BJ (cell line): ENCODE measurements at regions not wholly inside any gene's neighbourhood (a gene's known extent, or its start where the extent isn't known, plus 50 kb on each side); places are given as distances from the start of the nearest gene placed in this dataset.
A peak's percentile ranks its signal among the peaks of the same experiment; 100 is the strongest.

Experiments
- CTCF ChIA-PET: fragments of 350-600 bp; formaldehyde crosslinking; extraction: SDS; loops from one replicate; lab custom pipeline; 2021; ENCODE audit warnings: antibody characterized with exemption, inconsistent platforms; lab: Yijun Ruan, JAX
- POLR2A ChIA-PET: fragments of 300-600 bp; sonication (Branson Sonifier 250); formaldehyde crosslinking; extraction: SDS; loops from one replicate; lab custom pipeline; 2021; ENCODE audit warnings: antibody characterized with exemption; lab: Charles Lee
- DNase-seq: peaks from one replicate; pipeline ENCODE4 v3.0.0-alpha.2; 2011; ENCODE audit warnings: low read depth
- H3K27me3 ChIP-seq: 2 replicates; pipeline ENCODE4 v1.6.0; 2011; ENCODE audit warnings: low read length; ENCODE audit not compliant: control insufficient read depth, insufficient read depth
- H3K36me3 ChIP-seq: 2 replicates; pipeline ENCODE4 v1.5.1; 2011; ENCODE audit warnings: low read length; ENCODE audit not compliant: control insufficient read depth, insufficient read depth
- H3K4me3 ChIP-seq: 2 replicates; pipeline ENCODE4 v1.5.1; 2011; ENCODE audit warnings: low read depth, mild to moderate bottlenecking, control low read depth, low read length
- TF ChIP-seq, protein P1 (sequence below): IDR thresholded peaks from 2 replicates; pipeline ENCODE4 v1.5.1; 2011; ENCODE audit warnings: low read depth, mild to moderate bottlenecking, control low read depth, inconsistent platforms, low read length, moderate library complexity; ENCODE audit not compliant: insufficient read depth

DNA sequence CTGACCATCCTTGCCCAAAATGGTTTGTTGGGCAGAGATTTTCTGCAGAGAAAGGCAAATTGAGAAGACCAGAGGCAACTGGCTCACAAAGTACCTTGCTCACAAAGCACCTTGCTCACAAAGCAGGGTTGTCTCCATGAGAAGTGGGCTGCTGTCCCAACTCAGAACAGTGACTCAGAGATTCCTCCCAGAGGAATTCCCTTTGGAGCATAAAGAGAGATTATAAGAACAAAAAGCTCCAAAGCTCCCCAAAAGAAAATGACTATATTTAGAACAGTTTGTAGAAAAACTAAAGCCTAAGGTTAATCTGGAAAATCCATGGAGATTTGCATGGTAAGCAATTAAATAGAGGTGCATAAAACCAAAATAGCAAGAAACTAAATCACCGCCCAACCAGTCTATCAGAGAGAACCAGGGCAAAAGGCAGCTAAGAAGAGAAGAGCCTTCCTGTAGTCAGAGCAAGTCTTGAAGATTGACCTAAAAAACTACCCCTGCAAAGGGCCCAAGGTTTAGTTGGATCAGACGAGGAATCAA is 731.4 kb downstream of the FAT4 start:
- Histone ChIP-seq H3K4me3 (no peak overlapping the region), H3K36me3 (no peaks in the 10 kb centered on the region), H3K27me3 (no peaks in the 10 kb centered on the region)
- ChIA-PET POLR2A (no interaction called here), CTCF (interaction anchor here (0.7 kb wide), 1 partner anchor 1500 kb away, joined by 4 read pairs; no protein-coding TSS in a partner anchor)
- DNase-seq, result no peak
- TF ChIP-seq, protein P1, sequence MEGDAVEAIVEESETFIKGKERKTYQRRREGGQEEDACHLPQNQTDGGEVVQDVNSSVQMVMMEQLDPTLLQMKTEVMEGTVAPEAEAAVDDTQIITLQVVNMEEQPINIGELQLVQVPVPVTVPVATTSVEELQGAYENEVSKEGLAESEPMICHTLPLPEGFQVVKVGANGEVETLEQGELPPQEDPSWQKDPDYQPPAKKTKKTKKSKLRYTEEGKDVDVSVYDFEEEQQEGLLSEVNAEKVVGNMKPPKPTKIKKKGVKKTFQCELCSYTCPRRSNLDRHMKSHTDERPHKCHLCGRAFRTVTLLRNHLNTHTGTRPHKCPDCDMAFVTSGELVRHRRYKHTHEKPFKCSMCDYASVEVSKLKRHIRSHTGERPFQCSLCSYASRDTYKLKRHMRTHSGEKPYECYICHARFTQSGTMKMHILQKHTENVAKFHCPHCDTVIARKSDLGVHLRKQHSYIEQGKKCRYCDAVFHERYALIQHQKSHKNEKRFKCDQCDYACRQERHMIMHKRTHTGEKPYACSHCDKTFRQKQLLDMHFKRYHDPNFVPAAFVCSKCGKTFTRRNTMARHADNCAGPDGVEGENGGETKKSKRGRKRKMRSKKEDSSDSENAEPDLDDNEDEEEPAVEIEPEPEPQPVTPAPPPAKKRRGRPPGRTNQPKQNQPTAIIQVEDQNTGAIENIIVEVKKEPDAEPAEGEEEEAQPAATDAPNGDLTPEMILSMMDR, result no peak

DNA sequence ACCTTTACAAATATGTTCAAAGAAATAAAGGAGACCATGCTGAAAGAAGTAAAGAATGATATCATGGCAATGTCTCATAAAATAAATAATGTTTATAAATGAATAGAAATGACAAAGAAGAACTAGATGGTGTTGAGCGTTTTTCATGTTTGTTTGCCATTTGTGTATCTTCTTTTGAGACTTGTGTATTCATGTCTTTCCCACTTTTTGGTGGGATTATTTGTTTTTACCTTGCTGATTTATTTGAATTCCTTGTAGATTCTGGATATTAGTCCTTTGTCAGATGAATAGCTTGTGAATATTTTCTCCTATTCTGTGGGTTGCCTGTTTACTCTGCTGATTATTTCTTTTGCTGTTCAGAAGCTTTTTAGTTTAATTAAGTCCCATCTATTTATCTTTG is 732.4 kb downstream of the FAT4 start:
- POLR2A ChIA-PET, result no interaction called here

DNA sequence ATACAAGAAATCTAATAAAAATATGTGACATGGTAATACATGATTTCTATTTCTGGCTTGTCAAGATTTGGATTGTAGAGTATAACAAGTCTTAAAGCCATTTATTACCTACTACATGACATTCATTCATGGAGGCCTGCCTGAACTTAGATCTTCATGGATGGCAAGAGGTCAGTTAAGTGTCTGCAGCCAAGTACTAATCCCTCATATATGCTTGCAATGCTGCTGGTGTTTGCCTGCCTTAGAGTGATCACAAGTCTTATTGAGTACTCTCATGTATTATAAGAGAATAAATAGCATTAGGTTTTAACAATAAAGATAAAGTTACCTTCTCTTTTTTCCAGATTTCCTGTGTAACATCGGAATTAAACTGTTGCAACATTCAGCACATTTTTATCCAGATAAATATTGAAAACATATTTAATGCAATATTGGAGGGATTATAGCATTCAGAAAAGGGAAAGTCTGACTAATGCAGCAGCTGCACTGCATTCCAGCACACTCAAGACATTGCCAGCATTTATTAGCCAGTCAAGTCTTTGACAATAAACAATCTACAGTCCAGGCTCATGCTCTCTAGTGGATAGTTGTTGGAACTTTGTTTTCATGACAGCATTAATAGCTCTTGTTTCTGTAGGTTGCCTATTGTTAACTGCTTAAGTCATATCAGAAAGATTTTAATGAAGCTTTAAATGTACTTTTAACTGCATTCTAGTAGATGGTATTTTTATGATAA is 737.1 kb downstream of the FAT4 start:
- CTCF ChIA-PET, result interaction anchor here (0.6 kb wide), 1 partner anchor 87 kb away, joined by 4 read pairs; no protein-coding TSS in a partner anchor
- Histone ChIP-seq H3K27me3 (no peaks in the 10 kb centered on the region), H3K4me3 (no peak overlapping the region), H3K36me3 (no peaks in the 10 kb centered on the region)
- POLR2A ChIA-PET, result no interaction called here
- TF ChIP-seq, protein P1, result peak; percentile 44; the same call in 1 of the 2 replicates
- peak; percentile 47 for DNase-seq

More for the DNA sequence above, 732.4 kb downstream of the FAT4 start:
- no peak for DNase-seq
- TF ChIP-seq, protein P1, result no peak
- no peaks in the 10 kb centered on the region for H3K27me3 ChIP-seq
- CTCF ChIA-PET, result interaction anchor here (0.7 kb wide), 2 partner anchors 41 to 1499 kb away, joined by 4 read pairs; no protein-coding TSS in a partner anchor
- H3K36me3 ChIP-seq, result no peaks in the 10 kb centered on the region
- no peak overlapping the region for H3K4me3 ChIP-seq

DNA sequence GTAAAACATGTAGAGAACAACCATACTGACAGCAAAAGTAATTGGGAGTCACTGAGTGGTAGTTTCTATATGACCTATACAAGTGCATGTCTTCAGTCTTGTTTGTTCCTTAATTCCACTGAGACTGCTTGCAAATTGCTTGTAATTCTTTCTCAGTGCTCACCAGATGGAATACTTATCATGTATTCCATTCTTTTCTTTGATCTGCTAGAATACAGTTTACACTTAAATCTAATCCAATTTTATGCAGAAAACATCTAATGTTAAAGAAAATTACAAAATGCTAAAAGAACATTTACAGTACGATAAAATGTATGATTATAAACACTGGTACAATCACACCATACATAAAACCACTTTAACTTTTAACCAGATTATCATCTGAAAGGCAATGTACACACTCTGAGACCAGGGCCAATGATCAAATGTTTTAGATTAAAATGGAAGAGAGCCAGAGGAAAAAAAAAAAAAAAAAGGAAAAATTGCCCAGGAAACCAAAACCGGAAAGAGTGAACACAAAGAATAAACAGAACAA is 741.4 kb downstream of the FAT4 start:
- TF ChIP-seq, protein P1, result no peak
- Histone ChIP-seq H3K4me3 (no peak overlapping the region), H3K27me3 (no peaks in the 10 kb centered on the region), H3K36me3 (no peaks in the 10 kb centered on the region)
- POLR2A ChIA-PET, result no interaction called here
- no peak for DNase-seq
- CTCF ChIA-PET, result no interaction called here

DNA sequence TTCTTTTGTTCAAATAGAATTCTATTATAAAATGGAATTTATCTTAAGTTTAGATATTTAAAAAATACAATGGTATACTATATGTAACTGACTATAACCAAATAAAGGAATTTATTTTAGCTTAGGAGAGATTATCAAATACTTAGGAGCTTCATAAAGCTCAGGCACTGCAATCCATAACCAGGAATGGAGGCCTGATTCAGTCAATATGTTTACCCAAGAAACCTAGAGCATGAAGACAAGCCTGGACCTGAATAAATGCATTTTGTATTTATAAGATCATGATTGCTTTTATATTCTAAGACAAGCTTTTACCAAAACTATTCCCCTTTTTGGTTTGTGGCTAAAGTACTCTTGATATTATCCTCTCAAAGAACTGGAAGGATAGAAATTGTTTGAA is 742.6 kb downstream of the FAT4 start:
- DNase-seq, result no peak
- TF ChIP-seq, protein P1, result no peak
- H3K36me3 ChIP-seq, result no peaks in the 10 kb centered on the region
- POLR2A ChIA-PET, result no interaction called here
- no peaks in the 10 kb centered on the region for H3K27me3 ChIP-seq
- CTCF ChIA-PET, result no interaction called here
- no peak overlapping the region for H3K4me3 ChIP-seq
